B cell (primary cell): ENCODE measurements at regions not wholly inside any gene's neighbourhood (a gene's known extent, or its start where the extent isn't known, plus 50 kb on each side); places are given as distances from the start of the nearest gene placed in this dataset.

ENCODE experiments used
- EZH2 ChIP-seq: IDR thresholded peaks from 2 replicates; pipeline ENCODE4 v1.6.1; 2012; ENCODE audit warnings: borderline replicate concordance, low read depth, mild to moderate bottlenecking, moderate library complexity, low read length; ENCODE audit not compliant: insufficient read depth, poor library complexity, severe bottlenecking
- TF ChIP-seq, protein P1 (sequence below): fragments of 200-600 bp; IDR thresholded peaks from one replicate; pipeline ENCODE4 v1.8.0; 2022; ENCODE audit warnings: antibody characterized with exemption, mild to moderate bottlenecking

DNA sequence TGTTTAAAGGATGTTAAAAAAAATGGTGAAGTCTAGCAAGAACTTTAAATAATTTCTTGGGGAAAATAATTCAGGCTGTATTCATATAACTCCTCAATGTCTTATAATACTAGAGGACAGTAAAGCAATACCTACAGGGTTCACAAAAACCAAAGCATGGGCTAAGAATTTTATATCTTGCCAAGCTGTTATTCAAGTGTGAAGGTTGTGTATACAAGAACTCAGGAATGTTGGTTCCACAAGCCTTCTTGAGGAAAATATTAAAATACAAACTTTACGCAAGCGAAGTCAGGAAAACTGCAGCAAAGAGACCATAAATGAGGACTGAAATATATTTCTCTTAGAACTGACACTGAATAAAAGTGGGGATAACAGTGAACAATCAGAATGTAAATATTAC, 76.1 kb upstream of the DNAJC10 start:
- TF ChIP-seq EZH2: no peak
- TF ChIP-seq, protein P1, sequence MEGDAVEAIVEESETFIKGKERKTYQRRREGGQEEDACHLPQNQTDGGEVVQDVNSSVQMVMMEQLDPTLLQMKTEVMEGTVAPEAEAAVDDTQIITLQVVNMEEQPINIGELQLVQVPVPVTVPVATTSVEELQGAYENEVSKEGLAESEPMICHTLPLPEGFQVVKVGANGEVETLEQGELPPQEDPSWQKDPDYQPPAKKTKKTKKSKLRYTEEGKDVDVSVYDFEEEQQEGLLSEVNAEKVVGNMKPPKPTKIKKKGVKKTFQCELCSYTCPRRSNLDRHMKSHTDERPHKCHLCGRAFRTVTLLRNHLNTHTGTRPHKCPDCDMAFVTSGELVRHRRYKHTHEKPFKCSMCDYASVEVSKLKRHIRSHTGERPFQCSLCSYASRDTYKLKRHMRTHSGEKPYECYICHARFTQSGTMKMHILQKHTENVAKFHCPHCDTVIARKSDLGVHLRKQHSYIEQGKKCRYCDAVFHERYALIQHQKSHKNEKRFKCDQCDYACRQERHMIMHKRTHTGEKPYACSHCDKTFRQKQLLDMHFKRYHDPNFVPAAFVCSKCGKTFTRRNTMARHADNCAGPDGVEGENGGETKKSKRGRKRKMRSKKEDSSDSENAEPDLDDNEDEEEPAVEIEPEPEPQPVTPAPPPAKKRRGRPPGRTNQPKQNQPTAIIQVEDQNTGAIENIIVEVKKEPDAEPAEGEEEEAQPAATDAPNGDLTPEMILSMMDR: no peak
